HG03457 (cell line): ENCODE measurements at regions not wholly inside any gene's neighbourhood (a gene's known extent, or its start where the extent isn't known, plus 50 kb on each side); places are given as distances from the start of the nearest gene placed in this dataset.

Source experiments
- ATAC-seq: cut with Tn5 transposase; IDR thresholded peaks from one replicate; pipeline ENCODE4 v1.9.1; 2021; ENCODE audit warnings: moderate number of reproducible peaks; ENCODE audit not compliant: unreplicated experiment

GRCh38 chr14:97283841-97284240, 486.7 kb downstream of the VRK1 start:
- ATAC-seq, result no peak

DNA sequence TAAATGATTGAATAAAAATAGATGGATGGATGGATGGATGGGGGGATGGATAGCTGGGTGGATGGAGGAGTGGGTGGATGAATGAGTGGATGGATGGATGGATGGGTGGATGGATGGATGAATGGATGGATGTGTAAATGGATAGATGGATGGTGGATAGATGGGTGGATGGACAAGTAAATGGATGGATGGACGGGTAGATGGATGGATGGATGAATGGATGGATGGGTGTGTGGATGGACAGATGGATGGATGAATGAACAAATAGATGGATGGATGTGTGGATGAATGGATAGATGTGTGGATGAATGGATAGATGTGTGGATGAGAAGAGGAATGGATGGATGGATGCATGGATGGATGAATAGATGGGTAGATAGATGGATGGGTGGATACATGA, 490.8 kb downstream of the VRK1 start:
- ATAC-seq, result no peak

GRCh38 chr14:97290065-97290464, 492.9 kb downstream of the VRK1 start:
- ATAC-seq, result no peak

GRCh38 chr14:97290977-97291376, 493.8 kb downstream of the VRK1 start:
- no peak for ATAC-seq

GRCh38 chr14:97293659-97294058, 496.5 kb downstream of the VRK1 start:
- ATAC-seq, result no peak

GRCh38 chr14:97295108-97295710, 498.0 kb downstream of the VRK1 start:
- ATAC-seq, result no peak

GRCh38 chr14:97296176-97296575, 499.0 kb downstream of the VRK1 start:
- no peak for ATAC-seq

DNA sequence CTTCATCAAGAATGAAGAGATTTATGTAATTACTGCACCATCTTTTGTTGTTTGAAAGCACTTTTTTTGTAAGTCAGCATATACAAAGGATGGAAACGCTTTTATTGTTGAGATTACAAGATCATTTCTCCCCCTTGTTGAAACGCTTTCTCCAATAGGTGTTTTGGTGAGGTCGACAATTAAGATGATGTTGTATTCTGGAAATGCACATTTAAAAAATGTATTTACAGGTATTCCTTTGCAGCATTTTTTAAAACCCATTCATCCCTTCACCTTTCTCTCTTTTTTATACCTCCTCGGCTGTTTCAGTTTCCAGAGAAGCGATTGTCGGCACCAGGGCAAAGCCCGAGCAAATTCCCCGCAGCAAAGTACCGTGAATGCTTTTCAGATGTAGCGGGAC, 499.9 kb downstream of the VRK1 start:
- ATAC-seq, result no peak

- ATAC-seq, result no peak
Observed at GRCh38 chr14:97298331-97298730, 501.1 kb downstream of the VRK1 start.

GRCh38 chr14:97298736-97299135, 501.6 kb downstream of the VRK1 start:
- ATAC-seq, result no peak

GRCh38 chr14:97299661-97300060, 502.5 kb downstream of the VRK1 start:
- no peak for ATAC-seq

DNA sequence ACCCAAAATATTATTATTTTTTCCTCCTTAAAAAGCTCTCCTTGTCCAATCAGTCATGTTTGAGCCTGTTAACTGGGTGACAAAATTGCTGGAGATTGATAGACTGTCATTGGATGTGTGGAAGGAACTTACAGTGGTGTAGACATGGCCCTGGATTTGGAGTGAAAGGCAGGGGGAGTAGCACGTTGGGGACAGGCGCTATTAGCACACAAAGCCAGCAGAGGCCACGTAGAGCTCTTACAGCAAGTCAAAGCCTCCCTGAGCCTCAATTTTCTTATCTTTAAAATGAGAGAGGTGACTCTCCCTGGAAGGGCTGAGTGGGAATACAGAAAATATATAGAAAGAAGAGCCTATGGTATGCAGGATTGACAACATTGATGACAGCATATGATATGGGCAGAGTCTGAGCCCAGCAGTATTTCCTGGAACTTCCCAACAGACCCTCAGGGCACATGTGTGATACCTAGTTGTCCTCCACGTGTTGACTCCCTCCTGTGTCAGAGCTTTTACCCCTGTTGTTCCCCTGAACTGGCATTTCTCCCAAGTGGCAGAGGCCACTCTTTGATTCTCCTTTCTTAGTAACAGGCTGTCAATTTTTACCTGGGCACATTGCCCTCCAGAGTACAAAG, 504.9 kb downstream of the VRK1 start:
- ATAC-seq, result no peak

GRCh38 chr14:97306133-97306759, 509.1 kb downstream of the VRK1 start:
- ATAC-seq, result no peak

- ATAC-seq, result no peak
Observed at GRCh38 chr14:97306760-97307246, 509.6 kb downstream of the VRK1 start.

DNA sequence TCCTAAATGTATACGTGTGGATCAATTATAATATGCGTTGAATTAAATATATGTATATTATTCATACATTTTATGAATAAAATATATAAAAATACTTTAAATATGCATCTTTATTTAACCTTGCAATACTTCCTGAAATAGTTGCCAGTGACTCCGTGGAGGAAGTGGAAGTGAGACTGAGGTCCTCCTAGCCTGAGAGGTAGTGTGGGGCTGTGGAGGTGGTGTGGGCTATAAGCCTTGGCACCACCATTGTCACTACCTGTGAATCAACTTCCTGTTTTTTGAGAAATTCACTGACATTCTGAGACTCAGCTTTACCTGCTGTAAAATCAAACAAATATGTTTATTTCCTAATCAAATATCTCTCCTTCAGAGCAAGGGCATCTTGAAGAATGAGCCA, 514.2 kb downstream of the VRK1 start:
- ATAC-seq, result no peak

DNA sequence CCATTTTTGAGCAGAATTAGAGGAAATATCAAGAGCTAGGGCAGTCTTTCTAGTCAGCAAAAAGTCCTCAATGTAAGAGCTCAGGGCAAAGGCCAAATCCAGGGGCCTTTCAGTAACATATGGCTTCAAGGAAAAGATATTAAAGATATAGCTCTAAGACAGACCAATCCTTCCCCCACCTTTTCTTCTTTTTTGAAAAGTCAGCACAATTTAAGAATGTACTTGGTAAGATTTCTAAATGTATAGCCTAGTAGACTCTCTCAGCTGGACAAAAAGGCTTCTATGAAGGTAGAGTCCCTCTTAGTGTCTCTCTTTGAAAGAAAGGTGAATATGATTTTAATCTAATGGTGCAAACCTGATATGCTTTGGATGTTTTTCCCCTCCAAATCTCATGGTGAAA, 515.7 kb downstream of the VRK1 start:
- no peak for ATAC-seq

DNA sequence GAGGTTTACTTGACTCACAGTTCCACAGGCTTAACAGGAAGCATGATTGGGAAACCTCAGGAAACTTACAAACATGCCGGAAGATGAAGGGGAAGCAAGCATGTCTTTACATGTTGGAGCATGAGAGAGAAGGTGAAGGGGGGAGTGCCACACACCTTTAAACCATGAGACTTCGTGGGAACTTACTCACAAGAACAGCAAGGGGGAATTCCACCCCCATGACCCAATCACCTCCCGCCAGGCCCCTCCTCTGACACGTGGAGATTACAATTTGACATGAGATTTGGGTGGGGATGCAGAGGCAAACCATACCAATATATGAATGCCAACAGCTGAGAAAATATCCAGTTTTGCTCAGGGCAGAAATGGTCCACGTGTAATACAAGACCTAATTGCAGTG, 518.6 kb downstream of the VRK1 start:
- ATAC-seq, result no peak

- no peak for ATAC-seq
Observed at GRCh38 chr14:97318380-97318779, 521.2 kb downstream of the VRK1 start.

GRCh38 chr14:97319691-97320090, 522.5 kb downstream of the VRK1 start:
- no peak for ATAC-seq

- ATAC-seq, result no peak
Observed at GRCh38 chr14:97328743-97329142, 531.6 kb downstream of the VRK1 start.

GRCh38 chr14:97329701-97330100, 532.5 kb downstream of the VRK1 start:
- ATAC-seq, result no peak

GRCh38 chr14:97331058-97331457, 533.9 kb downstream of the VRK1 start:
- no peak for ATAC-seq
